Endothelial cell of umbilical vein (primary cell): ENCODE measurements at regions not wholly inside any gene's neighbourhood (a gene's known extent, or its start where the extent isn't known, plus 50 kb on each side); places are given as distances from the start of the nearest gene placed in this dataset.

Source experiments
- BruUV-seq: library from RNA; stranded (reverse); fragments of 400-500 nt; replicated peaks from 2 replicates; lab custom pipeline; 2021; lab: Mats Ljungman, UMichigan
- CTCF ChIA-PET: fragments of 300-600, 350-600 bp; sonication (Branson Sonifier 250); formaldehyde crosslinking; loops from one replicate; lab custom pipeline; 2021; ENCODE audit warnings: antibody characterized with exemption, inconsistent platforms; lab: Charles Lee
- POLR2A ChIA-PET: fragments of 300-600, 350-600 bp; sonication (Branson Sonifier 250); formaldehyde crosslinking; loops from one replicate; lab custom pipeline; 2021; ENCODE audit warnings: antibody characterized with exemption, inconsistent platforms; lab: Charles Lee
- DNase-seq: peaks from one replicate; pipeline ENCODE4 v3.0.0-alpha.2; 2011; ENCODE audit warnings: low read depth, low spot score
- FAIRE-seq: peaks from 2 replicates; lab custom pipeline; 2011; peaks lifted over from hg19 to GRCh38; lab: Jason Lieb, UNC
- H2AFZ ChIP-seq: 2 replicates; pipeline ENCODE4 v1.6.0; 2012; ENCODE audit warnings: low read depth, low read length, control low read depth, inconsistent platforms
- H3K27ac ChIP-seq: 2 replicates; pipeline ENCODE4 v1.5.1; 2011; ENCODE audit warnings: low read depth, mild to moderate bottlenecking, control low read depth, low read length, moderate library complexity; ENCODE audit not compliant: insufficient read depth
- H3K27me3 ChIP-seq, 2 experiments: 2 replicates each; pipeline versions ENCODE4 v1.6.0 to v1.6.1; 2011; ENCODE audit warnings: low read length in 2 of 2, mixed read lengths in 1 of 2; ENCODE audit not compliant: control insufficient read depth in 2 of 2, insufficient read depth in 2 of 2
- H3K36me3 ChIP-seq, 2 experiments: 2 replicates in 1 of 2; 3 replicates in 1 of 2; pipeline ENCODE4 v1.5.1; 2011; ENCODE audit warnings: low read length in 2 of 2, mild to moderate bottlenecking in 1 of 2, moderate library complexity in 1 of 2; ENCODE audit not compliant: control insufficient read depth in 2 of 2, insufficient read depth in 2 of 2; ENCODE audit errors: extremely low read depth in 1 of 2
- H3K4me1 ChIP-seq: 3 replicates; pipeline ENCODE4 v1.5.1; 2011; ENCODE audit warnings: mild to moderate bottlenecking, low read length; ENCODE audit not compliant: control insufficient read depth, insufficient read depth; ENCODE audit errors: extremely low read depth
- H3K4me2 ChIP-seq: 2 replicates; pipeline ENCODE4 v1.6.1; 2011; ENCODE audit warnings: low read length, control low read depth, mixed read lengths; ENCODE audit not compliant: insufficient read depth
- H3K4me3 ChIP-seq, 3 experiments: fragments of 200-600 bp in 1 of 3; sonication (generic), shearing (Covaris generic) in 1 of 3; replicated peaks in 1 of 3; 2 replicates each; pipeline ENCODE4 v1.5.1; 2011 to 2016; ENCODE audit warnings: control low read depth in 3 of 3, low read length in 3 of 3, mild to moderate bottlenecking in 2 of 3, inconsistent platforms in 1 of 3, low read depth in 1 of 3, moderate library complexity in 1 of 3; ENCODE audit not compliant: insufficient read depth in 1 of 3
- H3K79me2 ChIP-seq: 2 replicates; pipeline ENCODE4 v1.6.0; 2012; ENCODE audit warnings: low read length, inconsistent platforms; ENCODE audit not compliant: control insufficient read depth, insufficient read depth
- H3K9ac ChIP-seq: replicated peaks from 2 replicates; pipeline ENCODE3; 2011; ENCODE audit warnings: low read length, control low read depth; ENCODE audit not compliant: insufficient read depth; ENCODE audit errors: extremely low read depth
- H3K9me1 ChIP-seq: replicated peaks from 3 replicates; pipeline ENCODE4 v1.6.0; 2011; ENCODE audit warnings: mild to moderate bottlenecking, low read length; ENCODE audit not compliant: control insufficient read depth, insufficient read depth; ENCODE audit errors: extremely low read depth
- H3K9me3 ChIP-seq: replicated peaks from 2 replicates; pipeline ENCODE4 v1.5.1; 2012; ENCODE audit warnings: low read length, inconsistent platforms; ENCODE audit not compliant: control insufficient read depth, insufficient read depth
- H4K20me1 ChIP-seq: replicated peaks from 2 replicates; pipeline ENCODE3; 2011; ENCODE audit warnings: mild to moderate bottlenecking, low read length; ENCODE audit not compliant: control insufficient read depth, insufficient read depth; ENCODE audit errors: extremely low read depth
- CTCF ChIP-seq, 2 donors: IDR thresholded peaks; 1 replicate in 1 of 2; 2 replicates in 1 of 2; pipeline ENCODE4 v1.5.1; 2011; ENCODE audit warnings: low read length in 2 of 2, mild to moderate bottlenecking in 2 of 2, moderate library complexity in 2 of 2, control low read depth in 1 of 2, inconsistent platforms in 1 of 2, low read depth in 1 of 2; ENCODE audit not compliant: insufficient read depth in 1 of 2; ENCODE audit errors: extremely low read depth in 1 of 2
- EZH2 ChIP-seq: IDR thresholded peaks from 2 replicates; pipeline ENCODE4 v1.6.1; 2012; ENCODE audit warnings: borderline replicate concordance, low read depth, mild to moderate bottlenecking, moderate library complexity, low read length, inconsistent platforms; ENCODE audit not compliant: severe bottlenecking
- FOS ChIP-seq: IDR thresholded peaks from 2 replicates; pipeline ENCODE4 v1.6.1; 2011; ENCODE audit warnings: mild to moderate bottlenecking, low read length, moderate library complexity, borderline replicate concordance; ENCODE audit not compliant: insufficient read depth
- GATA2 ChIP-seq: IDR thresholded peaks from 2 replicates; pipeline ENCODE4 v1.7.0; 2011; ENCODE audit warnings: low read depth, mild to moderate bottlenecking, moderate library complexity, mixed read lengths, low read length; ENCODE audit not compliant: insufficient read length, insufficient read depth
- JUN ChIP-seq: IDR thresholded peaks from 2 replicates; pipeline ENCODE4 v1.6.1; 2011; ENCODE audit warnings: borderline replicate concordance, low read depth; ENCODE audit not compliant: insufficient read length, insufficient read depth
- MAX ChIP-seq: IDR thresholded peaks from 2 replicates; pipeline ENCODE4 v1.6.1; 2011; ENCODE audit not compliant: insufficient read depth, insufficient read length
- MYC ChIP-seq: IDR thresholded peaks from one replicate; pipeline ENCODE4 v1.6.1; 2011; ENCODE audit warnings: mild to moderate bottlenecking, low read depth, low read length
- POLR2A ChIP-seq: IDR thresholded peaks from 2 replicates; pipeline ENCODE4 v1.6.1; 2012; ENCODE audit warnings: low read depth, mild to moderate bottlenecking, control low read depth, low read length
- POLR2AphosphoS5 ChIP-seq: IDR thresholded peaks from 2 replicates; pipeline ENCODE4 v1.6.1; 2012; ENCODE audit warnings: low read depth, mild to moderate bottlenecking, control low read depth, low read length, moderate library complexity; ENCODE audit not compliant: insufficient read depth
- dilution Hi-C: fragments of 300-500 bp; cut with MboI; formaldehyde crosslinking; loops from one replicate; pipeline ENCODE4 v1.15.0; 2019; ENCODE audit warnings: low sequenced_read_pairs; ENCODE audit not compliant: extremely low pct_ligation_motif_present
- intact Hi-C: fragments of 100-400 bp; cut with micrococcal nuclease; formaldehyde crosslinking; loops from one replicate; pipeline ENCODE4 v1.10.0; 2022

- H2AFZ ChIP-seq = no peak overlapping the region
- H3K4me2 ChIP-seq = no peak overlapping the region
- H3K9me1 ChIP-seq = no peaks in the 10 kb centered on the region
- TF ChIP-seq POLR2A = no peak
- TF ChIP-seq POLR2AphosphoS5 = no peak
- no peak for TF ChIP-seq JUN
- no peak for TF ChIP-seq EZH2
- TF ChIP-seq MYC = no peak
- TF ChIP-seq MAX = no peak
- TF ChIP-seq CTCF (IDR thresholded peaks at IDR 0.05; ENCODE audit: extremely low read depth in 1 of 2, insufficient read depth in 1 of 2, low read depth in 1 of 2, low read length in 2 of 2) = no peak
- TF ChIP-seq FOS = no peak
- no peak for TF ChIP-seq GATA2
- intact Hi-C loops = no loop called here
- no peak overlapping the region for H3K27ac ChIP-seq
- H4K20me1 ChIP-seq = no peaks in the 10 kb centered on the region
- CTCF ChIA-PET = no interaction called here
- H3K27me3 ChIP-seq = peaks cover 0 to under 1% of the 10 kb centered on the region in 2 experiments
- H3K9me3 ChIP-seq = no peaks in the 10 kb centered on the region
- no peak for FAIRE-seq
- DNase-seq = no peak
- H3K4me3 ChIP-seq = no peak overlapping the region
- no peaks in the 10 kb centered on the region for H3K79me2 ChIP-seq
- dilution Hi-C loops = no loop called here
- H3K4me1 ChIP-seq = peaks cover 21% of the 10 kb centered on the region
- no TSS peak for BruUV-seq
- POLR2A ChIA-PET = no interaction called here
- no peak overlapping the region for H3K9ac ChIP-seq
- H3K36me3 ChIP-seq = no peaks in the 10 kb centered on the region
These were observed 184.1 kb upstream of the SULF2 start for GRCh38 chr20:47969426-47969825.
